Trophoblast cell (in vitro differentiated cells and primary cell): ENCODE measurements at regions not wholly inside any gene's neighbourhood (a gene's known extent, or its start where the extent isn't known, plus 50 kb on each side); places are given as distances from the start of the nearest gene placed in this dataset.
A peak's percentile ranks its signal among the peaks of the same experiment; 100 is the strongest.

Experiments
- DNase-seq, 2 donors: peaks; one replicate each; pipeline ENCODE4 v3.0.0-alpha.2; 2016
- H2AFZ ChIP-seq: 2 replicates; pipeline ENCODE4 v1.6.1; 2013; ENCODE audit warnings: low read length, moderate library complexity, mild to moderate bottlenecking; ENCODE audit not compliant: insufficient read depth, poor library complexity
- H2AK5ac ChIP-seq: 2 replicates; pipeline ENCODE4 v1.6.1; 2013; ENCODE audit warnings: mild to moderate bottlenecking, low read length
- H2BK120ac ChIP-seq: 2 replicates; pipeline ENCODE4 v1.6.1; 2013; ENCODE audit warnings: low read length, mild to moderate bottlenecking, moderate library complexity; ENCODE audit not compliant: insufficient read depth, poor library complexity
- H2BK12ac ChIP-seq: 2 replicates; pipeline ENCODE4 v1.6.1; 2013; ENCODE audit warnings: mild to moderate bottlenecking, low read length, moderate library complexity
- H2BK5ac ChIP-seq: 2 replicates; pipeline ENCODE4 v1.6.1; 2013; ENCODE audit warnings: low read length, low read depth, moderate library complexity, mild to moderate bottlenecking; ENCODE audit not compliant: poor library complexity
- H3K14ac ChIP-seq: 2 replicates; pipeline ENCODE4 v1.6.1; 2013; ENCODE audit warnings: mild to moderate bottlenecking, low read length
- H3K18ac ChIP-seq: 2 replicates; pipeline ENCODE4 v1.6.1; 2013; ENCODE audit warnings: mild to moderate bottlenecking, low read length
- H3K23ac ChIP-seq: 2 replicates; pipeline ENCODE4 v1.6.1; 2013; ENCODE audit warnings: low read length
- H3K27ac ChIP-seq: 2 replicates; pipeline ENCODE4 v1.5.1; 2013; ENCODE audit warnings: low read depth, mild to moderate bottlenecking, inconsistent platforms, low read length, moderate library complexity
- H3K27me3 ChIP-seq: 2 replicates; pipeline ENCODE4 v1.6.1; 2013; ENCODE audit warnings: inconsistent platforms, mild to moderate bottlenecking, low read length, moderate library complexity; ENCODE audit not compliant: insufficient read depth
- H3K36me3 ChIP-seq, 2 experiments: 1 replicate in 1 of 2; 2 replicates in 1 of 2; pipeline ENCODE4 v1.6.1; 2013; ENCODE audit warnings: low read length in 2 of 2, mild to moderate bottlenecking in 2 of 2, moderate library complexity in 1 of 2; ENCODE audit not compliant: insufficient read depth in 2 of 2, control insufficient read depth in 1 of 2
- H3K4ac ChIP-seq: 2 replicates; pipeline ENCODE4 v1.6.1; 2013; ENCODE audit warnings: low read depth, mild to moderate bottlenecking, low read length, moderate library complexity
- H3K4me1 ChIP-seq, 2 experiments: 1 replicate in 1 of 2; 2 replicates in 1 of 2; pipeline ENCODE4 v1.6.1; 2013; ENCODE audit warnings: low read length in 2 of 2, mild to moderate bottlenecking in 2 of 2, moderate library complexity in 1 of 2; ENCODE audit not compliant: insufficient read depth in 2 of 2, control insufficient read depth in 1 of 2
- H3K4me2 ChIP-seq: 2 replicates; pipeline ENCODE4 v1.6.1; 2013; ENCODE audit warnings: inconsistent platforms, mild to moderate bottlenecking, low read length, moderate library complexity
- H3K4me3 ChIP-seq: 2 replicates; pipeline ENCODE4 v1.5.1; 2013; ENCODE audit warnings: mild to moderate bottlenecking, low read depth, low read length, inconsistent platforms
- H3K79me1 ChIP-seq: one replicate; pipeline ENCODE4 v1.6.1; 2013; ENCODE audit warnings: low read length
- H3K79me2 ChIP-seq: 2 replicates; pipeline ENCODE4 v1.6.1; 2013; ENCODE audit warnings: low read length, mild to moderate bottlenecking; ENCODE audit not compliant: control insufficient read depth, insufficient read depth, poor library complexity
- H3K9ac ChIP-seq: 2 replicates; pipeline ENCODE4 v1.6.1; 2013; ENCODE audit warnings: mild to moderate bottlenecking, low read length
- H3K9me3 ChIP-seq: 2 replicates; pipeline ENCODE4 v1.6.1; 2013; ENCODE audit warnings: low read depth, mild to moderate bottlenecking, control low read depth, inconsistent platforms, low read length; ENCODE audit not compliant: insufficient read depth
- H4K12ac ChIP-seq: 2 replicates; pipeline ENCODE4 v1.6.1; 2013; ENCODE audit warnings: low read depth, mild to moderate bottlenecking, low read length, moderate library complexity
- H4K8ac ChIP-seq: 2 replicates; pipeline ENCODE4 v1.6.1; 2013; ENCODE audit warnings: low read depth, mild to moderate bottlenecking, low read length, moderate library complexity
- H4K91ac ChIP-seq: one replicate; pipeline ENCODE4 v1.6.1; 2013; ENCODE audit warnings: low read depth, mild to moderate bottlenecking, low read length, moderate library complexity
- WGBS: extraction: QIAGEN DNeasy Blood & Tissue Kit; methylation state at CpG from one replicate; pipeline ENCODE4 v1.1.7; 2013; ENCODE audit warnings: missing lambda C conversion rate; ENCODE audit not compliant: insufficient read length, insufficient coverage; ENCODE audit errors: extremely low coverage; 5-methylcytosine and 5-hydroxymethylcytosine counted together

DNA sequence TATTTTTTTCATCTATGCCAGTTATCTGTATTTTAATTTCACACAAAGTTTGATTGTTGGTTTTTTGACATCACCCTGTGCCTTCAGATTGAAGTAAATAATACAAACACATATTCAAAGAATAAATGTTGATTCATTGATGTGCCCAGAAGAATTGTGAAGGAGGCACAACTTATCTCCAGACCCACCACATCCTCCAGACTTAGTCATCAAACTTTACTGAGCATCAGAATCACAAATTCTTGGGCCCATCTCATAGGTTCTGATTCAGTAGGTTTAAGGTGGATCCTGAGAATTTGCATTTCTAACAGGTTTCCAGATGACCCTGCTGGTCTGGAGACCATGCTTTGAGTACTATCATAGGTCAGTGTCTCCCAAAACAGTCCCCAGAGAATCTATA, 82.8 kb upstream of the PIK3C3 start:
- H2BK5ac ChIP-seq = no peak overlapping the region
- H3K27ac ChIP-seq = no peak overlapping the region
- no peaks in the 10 kb centered on the region for H3K79me2 ChIP-seq

GRCh38 chr18:41871229-41872000, 83.6 kb upstream of the PIK3C3 start:
- H3K4ac ChIP-seq = no peak overlapping the region
- no peak overlapping the region for H2BK120ac ChIP-seq
- no peak overlapping the region for H4K12ac ChIP-seq
- H2BK5ac ChIP-seq = no peak overlapping the region
- no peak overlapping the region for H3K4me3 ChIP-seq
- no peaks in the 10 kb centered on the region for H3K4me1 ChIP-seq
- H3K27ac ChIP-seq = no peak overlapping the region
- H4K8ac ChIP-seq = no peak overlapping the region
- H3K27me3 ChIP-seq = no peaks in the 10 kb centered on the region
- no peak overlapping the region for H3K4me2 ChIP-seq
- no peak overlapping the region for H3K14ac ChIP-seq
- H3K9ac ChIP-seq = no peak overlapping the region
- H4K91ac ChIP-seq = no peak overlapping the region
- H3K9me3 ChIP-seq = no peaks in the 10 kb centered on the region
- H3K36me3 ChIP-seq = no peaks in the 10 kb centered on the region
- H2AFZ ChIP-seq = no peak overlapping the region
- H3K79me2 ChIP-seq = no peaks in the 10 kb centered on the region
- WGBS = no CpG with 5 or more reads among the region's 7 CpGs
- no peak overlapping the region for H3K23ac ChIP-seq
- DNase-seq = peak; percentile 51 to 71
- H3K18ac ChIP-seq = no peak overlapping the region
- H2AK5ac ChIP-seq = no peak overlapping the region
- no peaks in the 10 kb centered on the region for H3K79me1 ChIP-seq
- H2BK12ac ChIP-seq = no peak overlapping the region

More for the DNA sequence above, 82.8 kb upstream of the PIK3C3 start:
- H2BK120ac ChIP-seq = no peak overlapping the region
- no peak overlapping the region for H4K12ac ChIP-seq
- H4K91ac ChIP-seq = no peak overlapping the region
- no peaks in the 10 kb centered on the region for H3K9me3 ChIP-seq
- no peak for DNase-seq
- no peaks in the 10 kb centered on the region for H3K36me3 ChIP-seq
- H3K4me1 ChIP-seq = no peaks in the 10 kb centered on the region
- H3K14ac ChIP-seq = no peak overlapping the region
- H3K18ac ChIP-seq = no peak overlapping the region
- H3K23ac ChIP-seq = no peak overlapping the region
- H3K9ac ChIP-seq = no peak overlapping the region
- no peak overlapping the region for H4K8ac ChIP-seq
- no peaks in the 10 kb centered on the region for H3K79me1 ChIP-seq
- H3K4me3 ChIP-seq = no peak overlapping the region
- no peak overlapping the region for H3K4me2 ChIP-seq
- no peak overlapping the region for H2AFZ ChIP-seq
- no peak overlapping the region for H3K4ac ChIP-seq
- no peak overlapping the region for H2AK5ac ChIP-seq
- H3K27me3 ChIP-seq = no peaks in the 10 kb centered on the region
- no peak overlapping the region for H2BK12ac ChIP-seq

GRCh38 chr18:41870817-41871216, 84.2 kb upstream of the PIK3C3 start:
- Histone ChIP-seq H3K18ac (no peak overlapping the region), H4K91ac (no peak overlapping the region), H3K36me3 (no peaks in the 10 kb centered on the region), H4K12ac (no peak overlapping the region), H3K4me1 (no peaks in the 10 kb centered on the region), H2AK5ac (no peak overlapping the region), H3K4me3 (no peak overlapping the region), H3K27me3 (no peaks in the 10 kb centered on the region), H3K4me2 (no peak overlapping the region), H3K79me2 (no peaks in the 10 kb centered on the region), H3K9me3 (no peaks in the 10 kb centered on the region), H2BK12ac (no peak overlapping the region), H2AFZ (no peak overlapping the region), H4K8ac (no peak overlapping the region), H3K9ac (no peak overlapping the region), H2BK120ac (no peak overlapping the region), H2BK5ac (no peak overlapping the region), H3K23ac (no peak overlapping the region), H3K4ac (no peak overlapping the region), H3K79me1 (no peaks in the 10 kb centered on the region), H3K27ac (no peak overlapping the region), H3K14ac (no peak overlapping the region)
- DNase-seq = no peak

DNA sequence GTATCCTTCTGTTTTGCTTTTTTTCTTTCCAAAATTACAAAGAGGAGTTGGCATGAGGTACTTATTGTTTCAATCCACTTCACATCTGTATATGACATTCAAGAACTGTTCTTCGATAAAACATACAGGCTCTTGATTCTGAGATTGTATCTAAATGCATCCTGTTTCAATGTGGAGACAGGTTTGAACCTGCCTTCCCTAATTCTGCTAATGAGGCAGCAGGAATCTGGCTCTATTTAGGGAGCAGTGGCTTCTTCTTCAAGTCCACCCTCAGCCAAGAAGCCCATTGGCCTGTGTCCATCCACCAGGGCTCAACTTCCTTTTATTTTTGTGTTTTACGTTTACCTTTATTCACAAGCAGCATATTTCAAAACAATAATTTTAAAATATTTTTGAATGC, 84.8 kb upstream of the PIK3C3 start:
- no peak overlapping the region for H3K18ac ChIP-seq
- H3K23ac ChIP-seq = no peak overlapping the region
- H2BK5ac ChIP-seq = no peak overlapping the region
- no peak for DNase-seq
- H3K4me3 ChIP-seq = no peak overlapping the region
- H3K27ac ChIP-seq = no peak overlapping the region
- H3K27me3 ChIP-seq = no peaks in the 10 kb centered on the region
- H3K9me3 ChIP-seq = no peaks in the 10 kb centered on the region
- H3K9ac ChIP-seq = no peak overlapping the region
- no peak overlapping the region for H2AK5ac ChIP-seq
- no peaks in the 10 kb centered on the region for H3K4me1 ChIP-seq
- H4K12ac ChIP-seq = no peak overlapping the region
- H3K36me3 ChIP-seq = no peaks in the 10 kb centered on the region
- no peak overlapping the region for H2BK120ac ChIP-seq
- no peak overlapping the region for H4K8ac ChIP-seq
- no peak overlapping the region for H3K4ac ChIP-seq
- no peaks in the 10 kb centered on the region for H3K79me2 ChIP-seq
- H3K14ac ChIP-seq = no peak overlapping the region
- H3K79me1 ChIP-seq = no peaks in the 10 kb centered on the region
- no peak overlapping the region for H3K4me2 ChIP-seq
- no peak overlapping the region for H2BK12ac ChIP-seq
- no peak overlapping the region for H4K91ac ChIP-seq
- H2AFZ ChIP-seq = no peak overlapping the region
- no CpG with 5 or more reads among the region's 2 CpGs for WGBS
